BE2C (cell line): ENCODE measurements at regions not wholly inside any gene's neighbourhood (a gene's known extent, or its start where the extent isn't known, plus 50 kb on each side); places are given as distances from the start of the nearest gene placed in this dataset.

Experiments used
- DNase-seq: peaks from one replicate; pipeline ENCODE4 v3.0.0-alpha.2; 2020
- H3K27me3 ChIP-seq: fragments of 250-450 bp; sonication (Bioruptor Pico); 2 replicates; pipeline ENCODE4 v1.5.1; 2020; ENCODE audit warnings: mild to moderate bottlenecking
- H3K36me3 ChIP-seq: fragments of 250-450 bp; sonication (Bioruptor Pico); 2 replicates; pipeline ENCODE4 v1.5.1; 2020; ENCODE audit warnings: mild to moderate bottlenecking
- H3K4me1 ChIP-seq: fragments of 250-450 bp; sonication (Bioruptor Pico); 2 replicates; pipeline ENCODE4 v1.5.1; 2020
- H3K4me3 ChIP-seq: 2 replicates; pipeline ENCODE4 v1.5.1; 2011; ENCODE audit warnings: low read depth, low read length
- H3K9me3 ChIP-seq: fragments of 250-450 bp; sonication (Bioruptor Pico); 2 replicates; pipeline ENCODE4 v1.5.1; 2020
- CTCF ChIP-seq: IDR thresholded peaks from 2 replicates; pipeline ENCODE4 v1.5.1; 2012; ENCODE audit warnings: mild to moderate bottlenecking, low read depth, low read length

- Histone ChIP-seq H3K4me1 (no peaks in the 10 kb centered on the region; the same call in 1 of the 2 replicates), H3K9me3 (no peaks in the 10 kb centered on the region)
- no peak for TF ChIP-seq CTCF
Observed at GRCh38 chr20:39645131-39645530, 683.0 kb downstream of the DHX35 start.

GRCh38 chr20:39643292-39643691, 681.1 kb downstream of the DHX35 start:
- Histone ChIP-seq H3K4me3 (no peak overlapping the region), H3K4me1 (no peaks in the 10 kb centered on the region; the same call in 1 of the 2 replicates), H3K27me3 (no peaks in the 10 kb centered on the region), H3K9me3 (no peaks in the 10 kb centered on the region), H3K36me3 (no peaks in the 10 kb centered on the region)
- TF ChIP-seq CTCF: no peak
- DNase-seq: no peak

More at GRCh38 chr20:39645131-39645530, 683.0 kb downstream of the DHX35 start:
- no peak for DNase-seq
- Histone ChIP-seq H3K27me3 (no peaks in the 10 kb centered on the region), H3K36me3 (no peaks in the 10 kb centered on the region), H3K4me3 (no peak overlapping the region)

GRCh38 chr20:39641423-39641822, 679.3 kb downstream of the DHX35 start:
- no peaks in the 10 kb centered on the region; the same call in 1 of the 2 replicates for H3K4me1 ChIP-seq
- H3K36me3 ChIP-seq: no peaks in the 10 kb centered on the region
- no peak for TF ChIP-seq CTCF
- no peaks in the 10 kb centered on the region for H3K27me3 ChIP-seq
- no peak for DNase-seq
- H3K9me3 ChIP-seq: no peaks in the 10 kb centered on the region
- H3K4me3 ChIP-seq: no peak overlapping the region

GRCh38 chr20:39640147-39640546, 678.0 kb downstream of the DHX35 start:
- Histone ChIP-seq H3K36me3 (no peaks in the 10 kb centered on the region), H3K4me3 (no peak overlapping the region), H3K9me3 (no peaks in the 10 kb centered on the region), H3K27me3 (no peaks in the 10 kb centered on the region), H3K4me1 (no peaks in the 10 kb centered on the region; the same call in 1 of the 2 replicates)
- DNase-seq: no peak
- TF ChIP-seq CTCF: no peak

GRCh38 chr20:39638731-39639130, 676.6 kb downstream of the DHX35 start:
- Histone ChIP-seq H3K36me3 (no peaks in the 10 kb centered on the region), H3K4me3 (no peak overlapping the region), H3K4me1 (no peaks in the 10 kb centered on the region; the same call in 1 of the 2 replicates), H3K27me3 (no peaks in the 10 kb centered on the region), H3K9me3 (no peaks in the 10 kb centered on the region)
- TF ChIP-seq CTCF: no peak
- DNase-seq: no peak

- TF ChIP-seq CTCF: no peak
- Histone ChIP-seq H3K27me3 (no peaks in the 10 kb centered on the region), H3K9me3 (no peaks in the 10 kb centered on the region), H3K4me3 (no peak overlapping the region), H3K4me1 (peaks cover 5% of the 10 kb centered on the region; the same call in 1 of the 2 replicates), H3K36me3 (no peaks in the 10 kb centered on the region)
- no peak for DNase-seq
Observed at GRCh38 chr20:39633689-39634088, 671.5 kb downstream of the DHX35 start.
